Cardiac muscle cell (in vitro differentiated cells and primary cell): ENCODE measurements at regions not wholly inside any gene's neighbourhood (a gene's known extent, or its start where the extent isn't known, plus 50 kb on each side); places are given as distances from the start of the nearest gene placed in this dataset.

Experiments
- DNase-seq, 2 donors: peaks; one replicate each; pipeline versions ENCODE4 v3.0.0 to v3.0.0-alpha.2; 2010 to 2017; ENCODE audit warnings: low read depth in 1 of 2, low spot score in 1 of 2
- H3K27ac ChIP-seq: fragments of 200-600 bp; sonication (generic); 2 replicates; pipeline ENCODE4 v1.5.1; 2016
- H3K27me3 ChIP-seq: fragments of 200-600 bp; sonication (generic); 2 replicates; pipeline ENCODE4 v1.6.0; 2016; ENCODE audit warnings: control low read depth
- H3K36me3 ChIP-seq: fragments of 200-600 bp; sonication (generic); 2 replicates; pipeline ENCODE4 v1.5.1; 2016; ENCODE audit warnings: control low read depth
- H3K4me1 ChIP-seq: fragments of 200-600 bp; sonication (generic); 2 replicates; pipeline ENCODE4 v1.8.1; 2017; ENCODE audit warnings: low read depth, mild to moderate bottlenecking, mixed run types
- H3K4me3 ChIP-seq: fragments of 200-600 bp; sonication (generic); 2 replicates; pipeline ENCODE4 v1.5.1; 2016; ENCODE audit warnings: mild to moderate bottlenecking
- H3K9me3 ChIP-seq: fragments of 200-600 bp; sonication (generic); 2 replicates; pipeline ENCODE4 v1.5.1; 2017; ENCODE audit warnings: low read depth, mild to moderate bottlenecking, control low read depth
- TF ChIP-seq, protein P1 (sequence below): IDR thresholded peaks from 2 replicates; pipeline ENCODE4 v1.5.1; 2012; ENCODE audit warnings: low read depth, mild to moderate bottlenecking, low read length

DNA sequence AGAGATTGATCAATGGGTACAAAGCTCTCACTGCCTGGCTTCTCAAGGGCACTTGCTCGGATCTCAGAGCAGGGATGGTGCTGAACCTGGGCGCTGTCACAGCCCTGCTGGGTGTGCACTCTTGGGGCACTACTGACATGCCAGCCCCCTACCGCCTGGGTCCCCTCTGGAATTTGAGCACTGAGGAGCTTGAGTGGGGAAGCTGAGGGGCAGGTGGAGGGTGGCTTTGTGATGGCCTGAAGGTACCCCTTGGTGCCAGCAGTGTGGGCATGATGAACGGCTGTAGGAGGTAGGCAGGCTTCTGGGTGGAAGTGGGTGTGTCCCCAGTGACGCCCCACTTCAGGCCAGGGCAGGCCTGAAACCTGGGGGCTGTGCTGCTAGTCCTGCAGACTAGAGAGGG, 379.1 kb upstream of the GRID2 start:
- H3K9me3 ChIP-seq: no peaks in the 10 kb centered on the region
- no peaks in the 10 kb centered on the region for H3K27me3 ChIP-seq
- no peak for DNase-seq
- H3K27ac ChIP-seq: no peak overlapping the region
- H3K36me3 ChIP-seq: no peaks in the 10 kb centered on the region
- no peak overlapping the region for H3K4me3 ChIP-seq
- TF ChIP-seq, protein P1, sequence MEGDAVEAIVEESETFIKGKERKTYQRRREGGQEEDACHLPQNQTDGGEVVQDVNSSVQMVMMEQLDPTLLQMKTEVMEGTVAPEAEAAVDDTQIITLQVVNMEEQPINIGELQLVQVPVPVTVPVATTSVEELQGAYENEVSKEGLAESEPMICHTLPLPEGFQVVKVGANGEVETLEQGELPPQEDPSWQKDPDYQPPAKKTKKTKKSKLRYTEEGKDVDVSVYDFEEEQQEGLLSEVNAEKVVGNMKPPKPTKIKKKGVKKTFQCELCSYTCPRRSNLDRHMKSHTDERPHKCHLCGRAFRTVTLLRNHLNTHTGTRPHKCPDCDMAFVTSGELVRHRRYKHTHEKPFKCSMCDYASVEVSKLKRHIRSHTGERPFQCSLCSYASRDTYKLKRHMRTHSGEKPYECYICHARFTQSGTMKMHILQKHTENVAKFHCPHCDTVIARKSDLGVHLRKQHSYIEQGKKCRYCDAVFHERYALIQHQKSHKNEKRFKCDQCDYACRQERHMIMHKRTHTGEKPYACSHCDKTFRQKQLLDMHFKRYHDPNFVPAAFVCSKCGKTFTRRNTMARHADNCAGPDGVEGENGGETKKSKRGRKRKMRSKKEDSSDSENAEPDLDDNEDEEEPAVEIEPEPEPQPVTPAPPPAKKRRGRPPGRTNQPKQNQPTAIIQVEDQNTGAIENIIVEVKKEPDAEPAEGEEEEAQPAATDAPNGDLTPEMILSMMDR: no peak
- H3K4me1 ChIP-seq: no peaks in the 10 kb centered on the region

DNA sequence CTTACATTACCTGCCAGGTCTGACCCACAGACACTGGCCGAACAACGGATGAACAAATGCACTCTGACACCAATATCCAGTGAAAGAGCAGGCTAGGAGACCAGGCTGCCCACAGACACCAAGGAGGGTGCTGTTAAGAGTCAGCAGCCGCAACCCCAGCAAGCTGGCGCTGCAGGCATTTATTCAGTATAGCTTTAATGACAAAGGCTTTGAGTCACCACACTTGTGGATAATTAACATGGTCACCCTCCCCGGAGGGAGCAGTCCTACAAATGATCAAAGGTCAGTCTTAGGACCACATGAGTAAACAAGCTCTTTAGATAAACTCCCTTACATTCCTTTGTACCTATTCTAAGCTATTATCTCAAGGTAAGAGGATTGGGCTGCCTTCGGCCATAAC, 368.5 kb upstream of the GRID2 start:
- Histone ChIP-seq H3K4me3 (no peak overlapping the region), H3K4me1 (no peaks in the 10 kb centered on the region), H3K27me3 (no peaks in the 10 kb centered on the region), H3K9me3 (no peaks in the 10 kb centered on the region), H3K36me3 (no peaks in the 10 kb centered on the region), H3K27ac (no peak overlapping the region)
- DNase-seq: no peak
- TF ChIP-seq, protein P1: no peak

DNA sequence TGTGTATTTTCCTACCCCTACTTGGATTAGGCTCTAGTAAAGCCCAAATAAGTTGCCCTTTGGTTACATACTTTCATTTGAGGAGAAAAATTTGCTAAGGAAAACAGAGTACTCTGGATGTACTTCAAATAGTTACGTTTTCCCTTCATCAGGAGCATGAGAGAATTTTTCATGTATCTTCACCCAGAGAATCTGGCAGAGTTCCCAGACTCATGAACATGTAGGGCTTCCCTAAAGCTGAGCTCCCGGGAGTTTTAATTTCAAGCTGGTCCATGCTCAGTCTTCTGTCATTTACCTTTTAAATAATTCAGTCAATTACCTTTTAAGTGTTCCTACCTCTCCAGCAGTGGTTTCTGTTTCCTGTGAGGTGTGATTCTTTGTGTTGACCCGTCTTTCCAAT, 367.5 kb upstream of the GRID2 start:
- TF ChIP-seq, protein P1: no peak
- H3K4me3 ChIP-seq: no peak overlapping the region
- no peaks in the 10 kb centered on the region for H3K36me3 ChIP-seq
- no peaks in the 10 kb centered on the region for H3K4me1 ChIP-seq
- H3K9me3 ChIP-seq: no peaks in the 10 kb centered on the region
- H3K27me3 ChIP-seq: no peaks in the 10 kb centered on the region
- peak; percentile 35 to 87 for DNase-seq
- H3K27ac ChIP-seq: no peak overlapping the region

DNA sequence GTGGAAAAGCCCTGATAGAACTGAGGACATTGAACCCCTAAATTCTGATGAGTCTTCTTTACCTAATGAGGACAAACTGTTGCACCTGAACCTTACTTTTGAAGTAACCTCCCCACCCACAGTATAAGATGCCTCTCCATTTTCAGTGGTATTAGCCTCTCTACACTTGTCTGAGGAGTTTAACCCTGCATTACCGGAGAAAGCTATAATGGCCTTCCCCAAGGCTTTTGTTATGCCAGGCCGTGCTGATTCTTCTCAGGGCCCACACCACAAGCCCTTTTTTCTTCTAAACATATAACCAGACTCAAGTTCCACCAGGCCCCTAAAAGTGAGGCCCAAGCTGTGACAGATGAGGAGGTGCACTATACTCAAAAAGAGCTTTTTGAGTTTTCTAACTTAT, 345.8 kb upstream of the GRID2 start:
- Histone ChIP-seq H3K4me1 (no peaks in the 10 kb centered on the region), H3K27ac (no peak overlapping the region), H3K9me3 (no peaks in the 10 kb centered on the region), H3K27me3 (no peaks in the 10 kb centered on the region), H3K36me3 (no peaks in the 10 kb centered on the region), H3K4me3 (no peak overlapping the region)
- DNase-seq: no peak
- TF ChIP-seq, protein P1: no peak

DNA sequence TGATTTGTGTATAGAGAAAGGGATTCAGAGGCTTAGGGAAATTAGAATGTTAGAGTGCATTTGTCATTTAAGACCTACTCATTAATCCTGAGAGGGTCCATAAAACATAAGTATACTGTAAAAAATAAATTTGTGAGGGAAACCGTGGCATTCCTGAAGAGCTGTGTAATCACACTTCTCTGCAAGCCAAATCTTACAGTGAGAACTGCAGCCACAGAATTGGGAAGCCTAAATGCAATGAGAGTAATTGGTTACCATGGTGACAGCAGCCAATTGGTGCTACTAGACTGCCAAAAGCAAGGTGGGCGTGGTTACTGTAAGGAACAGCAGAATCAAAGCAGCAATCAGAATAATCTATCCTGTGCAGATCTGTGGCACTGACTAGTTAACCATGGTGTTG, 345.2 kb upstream of the GRID2 start:
- peak in 1 of 2 donors; percentile 40 for DNase-seq
- Histone ChIP-seq H3K9me3 (no peaks in the 10 kb centered on the region), H3K27ac (no peak overlapping the region), H3K36me3 (no peaks in the 10 kb centered on the region), H3K4me3 (no peak overlapping the region), H3K27me3 (no peaks in the 10 kb centered on the region), H3K4me1 (no peaks in the 10 kb centered on the region)
- TF ChIP-seq, protein P1: no peak

DNA sequence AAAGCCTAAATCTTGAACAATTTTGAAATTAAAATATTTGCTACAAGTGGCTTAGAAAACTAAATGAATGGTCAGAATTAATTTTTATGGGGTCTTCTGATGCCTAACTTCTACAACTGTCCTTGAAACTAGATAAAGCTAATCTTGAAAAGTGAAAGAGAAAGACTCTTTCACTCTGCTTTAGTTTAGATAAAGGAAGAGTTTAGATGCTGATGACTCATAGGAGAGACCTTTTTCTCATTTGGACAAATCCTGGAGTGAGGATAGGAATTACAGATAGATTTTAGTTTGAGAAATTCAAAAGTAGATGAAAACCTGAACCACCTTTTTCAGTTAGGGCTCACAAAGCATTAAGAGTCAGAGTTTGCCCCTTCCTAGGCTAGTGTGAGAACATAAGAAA, 342.3 kb upstream of the GRID2 start:
- H3K4me3 ChIP-seq: no peak overlapping the region
- TF ChIP-seq, protein P1: no peak
- no peaks in the 10 kb centered on the region for H3K27me3 ChIP-seq
- H3K9me3 ChIP-seq: no peaks in the 10 kb centered on the region
- peak in 1 of 2 donors; percentile 25 for DNase-seq
- no peak overlapping the region for H3K27ac ChIP-seq
- H3K4me1 ChIP-seq: no peaks in the 10 kb centered on the region
- no peaks in the 10 kb centered on the region for H3K36me3 ChIP-seq
